Stimulated activated CD4-positive, alpha-beta T cell treated with anti-CD3 and anti-CD28 coated beads, Interleukin-12 subunit alpha, Interleukin-12 subunit beta, amount 100 ng/mL, for 24 hours (primary cell): ENCODE measurements at regions not wholly inside any gene's neighbourhood (a gene's known extent, or its start where the extent isn't known, plus 50 kb on each side); places are given as distances from the start of the nearest gene placed in this dataset.

Experiments used
- DNase-seq, 2 experiments: peaks; one replicate each; pipeline ENCODE4 v3.0.0-alpha.2; 2020; ENCODE audit warnings: low read depth in 2 of 2

DNA sequence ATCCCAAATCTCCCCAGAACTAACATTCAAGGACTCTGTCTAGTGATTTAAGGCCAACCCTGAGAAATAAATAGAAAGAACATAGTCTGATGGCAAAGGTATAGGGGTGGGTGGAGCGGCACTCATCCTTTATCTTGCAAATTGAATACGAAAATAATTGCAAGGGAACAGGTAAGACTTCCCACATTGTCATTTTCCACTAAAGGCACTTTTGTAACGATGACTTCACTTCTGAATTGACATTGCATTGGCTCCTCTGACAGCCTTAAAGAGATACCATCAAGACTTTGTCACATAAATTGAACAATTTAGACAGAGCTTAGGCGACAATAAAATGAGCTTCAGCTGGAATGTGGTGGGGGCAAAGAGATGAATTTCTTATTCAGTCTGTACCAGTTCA is 75.3 kb upstream of the PLCL2 start:
- no peak for DNase-seq

DNA sequence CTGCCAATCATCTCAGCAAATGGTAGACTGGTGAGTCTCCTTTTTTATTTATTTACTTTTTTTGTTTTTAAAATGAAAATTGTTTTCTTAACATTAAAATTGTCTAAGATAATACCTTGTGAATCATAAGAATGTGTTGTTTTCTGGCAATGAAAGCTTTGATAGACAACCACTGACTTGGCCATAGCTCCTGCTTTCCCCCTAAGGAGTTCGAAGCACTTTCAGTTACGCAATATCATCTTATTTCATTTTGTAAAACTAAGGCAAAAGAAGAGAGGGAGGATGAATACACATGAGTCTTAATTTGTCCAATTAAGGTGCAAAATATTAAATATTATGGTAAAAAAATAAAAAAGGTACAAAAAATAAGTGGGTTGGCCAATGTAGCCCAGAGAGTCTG is 74.8 kb upstream of the PLCL2 start:
- DNase-seq: no peak

- DNase-seq: no peak
Observed at GRCh38 chr3:16810593-16811367, 74.0 kb upstream of the PLCL2 start.

- no peak for DNase-seq
Observed at GRCh38 chr3:16811950-16812349, 72.8 kb upstream of the PLCL2 start.

DNA sequence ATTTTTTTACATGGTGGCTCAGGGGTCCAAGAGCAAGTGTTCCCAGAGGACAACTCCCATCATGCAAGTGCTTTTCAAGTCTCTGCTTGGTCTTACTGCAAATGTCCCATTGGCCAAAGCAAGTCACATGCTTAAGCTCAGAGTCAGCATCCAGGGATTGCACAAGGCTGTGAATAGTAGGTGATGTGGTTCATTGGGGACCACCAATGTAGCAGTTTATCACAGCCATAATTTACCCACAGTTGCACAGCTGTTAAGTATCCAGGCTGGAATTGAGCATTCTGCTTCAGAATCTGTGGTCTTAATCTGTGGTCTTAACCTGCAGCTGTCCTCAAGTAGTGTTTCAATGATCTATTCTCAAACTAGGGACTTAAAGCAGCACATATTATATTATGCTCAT is 71.4 kb upstream of the PLCL2 start:
- no peak for DNase-seq

DNA sequence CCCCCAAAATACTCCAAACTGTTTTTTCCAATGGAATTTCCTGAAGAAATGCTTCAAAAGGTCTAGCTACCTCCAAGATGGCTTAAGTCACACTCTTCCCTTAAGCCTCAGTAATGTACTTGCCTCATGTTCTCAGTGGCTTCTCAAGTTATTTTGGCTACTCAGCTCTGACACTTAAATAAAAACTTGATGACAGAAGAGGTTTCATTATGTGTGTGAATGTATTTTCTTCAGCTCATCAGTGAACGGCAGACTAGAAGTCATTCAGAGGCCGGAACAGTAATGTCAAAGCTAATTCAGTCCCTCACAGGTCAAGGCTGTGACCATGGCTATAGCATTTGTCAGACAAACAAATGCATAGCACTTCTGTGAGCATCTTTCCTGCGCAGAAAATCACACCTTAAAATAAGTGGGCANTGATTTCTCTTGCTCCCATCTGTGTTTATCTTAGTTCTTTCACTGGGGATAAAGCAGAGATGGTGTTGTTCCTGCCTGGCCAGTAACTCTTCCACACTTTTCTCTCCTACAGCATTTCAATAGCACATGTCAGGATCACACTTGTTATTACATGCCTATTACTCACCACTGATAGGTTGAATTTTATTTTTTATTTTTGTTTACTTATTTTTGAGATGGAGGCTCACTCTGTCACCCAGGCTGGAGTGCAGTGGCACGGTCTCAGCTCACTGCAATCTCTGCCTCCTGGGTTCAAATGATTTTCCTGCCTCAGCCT is 68.5 kb upstream of the PLCL2 start:
- no peak for DNase-seq

DNA sequence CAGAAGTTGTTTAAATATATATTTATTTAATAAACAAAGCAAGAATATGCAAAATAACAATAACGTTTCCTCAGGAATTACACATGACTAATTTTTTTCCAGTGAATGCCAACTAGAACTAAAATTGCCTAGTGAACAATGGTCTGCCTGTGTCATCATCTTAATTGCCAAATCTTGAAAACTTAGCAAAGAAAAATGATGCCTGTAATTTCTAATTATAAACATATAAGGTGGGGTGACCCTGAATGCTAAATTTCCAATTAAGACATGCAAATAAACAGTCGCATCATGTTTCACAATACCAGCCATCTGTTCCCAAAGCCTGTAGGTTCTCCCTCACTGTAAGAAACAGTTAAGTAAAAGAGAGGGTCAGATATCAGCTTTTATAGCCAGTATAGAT is 67.6 kb upstream of the PLCL2 start:
- DNase-seq: no peak

DNA sequence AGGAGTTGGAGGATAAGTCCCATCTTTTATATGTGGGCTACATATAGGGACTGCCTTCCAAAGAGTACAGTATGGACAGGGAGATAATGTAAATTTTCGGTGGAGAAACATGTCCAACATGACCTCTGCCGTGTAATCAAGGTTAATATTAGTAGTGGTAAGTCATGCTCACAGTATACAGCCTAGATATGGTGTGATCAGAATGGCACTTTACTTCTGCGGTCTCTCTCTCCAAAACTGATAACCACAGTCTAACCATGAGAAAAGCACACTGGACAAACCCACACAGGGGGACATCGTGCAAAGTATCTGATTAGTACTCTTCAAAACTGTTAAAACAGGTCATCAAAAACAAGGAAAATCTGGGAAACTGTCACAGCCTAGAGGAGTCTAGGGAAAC is 66.6 kb upstream of the PLCL2 start:
- DNase-seq: no peak

DNA sequence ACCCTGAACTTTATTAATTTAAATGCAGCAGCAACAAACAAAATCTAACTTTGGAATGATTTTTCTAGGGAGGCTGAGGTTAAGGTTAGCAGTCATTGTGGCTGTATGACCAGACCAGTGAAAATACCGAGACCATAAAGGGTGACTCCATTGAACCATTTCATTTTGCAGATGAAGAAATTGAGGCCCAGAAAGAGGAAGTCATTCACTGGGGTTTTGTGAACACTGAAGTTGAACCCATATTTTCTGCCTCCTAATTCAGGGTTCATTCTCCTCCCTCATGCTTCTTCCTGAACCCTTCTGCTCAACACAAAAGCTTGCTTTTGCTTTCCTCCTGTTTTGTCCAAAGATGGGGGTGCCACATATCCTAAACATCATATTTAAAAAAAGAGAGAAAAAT is 65.8 kb upstream of the PLCL2 start:
- DNase-seq: no peak

- DNase-seq: no peak
Observed at GRCh38 chr3:16820485-16820884, 64.3 kb upstream of the PLCL2 start.

GRCh38 chr3:16821053-16821452 is 63.7 kb upstream of the PLCL2 start:
- DNase-seq: no peak

- DNase-seq: no peak
Observed at GRCh38 chr3:16824081-16824696, 60.6 kb upstream of the PLCL2 start.

DNA sequence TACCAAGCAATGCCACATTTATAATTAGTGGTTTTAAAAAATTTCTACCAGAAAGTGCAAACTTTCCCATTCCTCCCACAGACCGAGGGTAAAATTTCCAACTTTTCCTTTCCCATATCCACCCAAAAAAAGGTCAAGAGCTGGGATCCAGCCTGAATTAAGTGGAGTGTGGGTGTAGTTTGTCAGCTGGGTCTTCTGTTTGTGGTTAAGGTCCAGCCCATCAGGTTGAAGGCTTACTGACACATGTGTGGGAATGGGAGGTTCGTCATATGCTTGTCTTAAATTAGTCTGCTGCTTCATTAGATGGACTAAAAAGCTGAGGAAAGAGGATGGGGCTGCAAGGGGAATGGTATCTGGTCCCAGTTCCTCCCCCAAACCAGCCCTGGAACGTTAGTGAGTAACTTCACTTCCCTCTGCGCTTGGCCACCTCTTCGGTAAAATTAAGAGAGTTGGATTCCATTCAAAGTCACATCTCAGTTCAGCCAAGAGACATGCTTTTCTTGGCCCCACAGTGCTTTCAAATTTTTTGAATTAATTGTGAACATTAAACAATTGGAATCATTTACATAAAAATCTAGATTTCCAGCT is 59.0 kb upstream of the PLCL2 start:
- DNase-seq: no peak

GRCh38 chr3:16828815-16829214 is 55.9 kb upstream of the PLCL2 start:
- no peak for DNase-seq

DNA sequence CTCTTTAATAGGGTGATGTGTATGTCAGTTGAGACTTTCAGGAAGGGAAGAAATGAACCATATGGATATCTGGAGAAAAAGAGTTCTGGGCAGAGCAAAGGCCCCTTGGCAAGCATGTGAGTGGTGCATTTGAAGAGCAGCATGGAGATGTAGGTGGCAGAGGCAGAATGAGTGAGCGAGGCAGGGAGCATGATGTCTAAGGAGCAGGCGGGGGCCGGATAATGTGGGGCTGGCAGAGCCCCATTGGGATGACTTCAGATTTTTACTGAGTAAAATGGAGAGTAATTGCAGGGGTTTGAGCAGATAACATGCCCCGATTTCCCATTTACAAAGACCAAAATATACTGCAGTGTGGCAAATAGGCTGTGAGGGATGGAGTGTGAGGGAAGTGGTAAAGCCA is 52.9 kb upstream of the PLCL2 start:
- no peak for DNase-seq

- no peak for DNase-seq
Observed at GRCh38 chr3:16834214-16834613, 50.5 kb upstream of the PLCL2 start.

DNA sequence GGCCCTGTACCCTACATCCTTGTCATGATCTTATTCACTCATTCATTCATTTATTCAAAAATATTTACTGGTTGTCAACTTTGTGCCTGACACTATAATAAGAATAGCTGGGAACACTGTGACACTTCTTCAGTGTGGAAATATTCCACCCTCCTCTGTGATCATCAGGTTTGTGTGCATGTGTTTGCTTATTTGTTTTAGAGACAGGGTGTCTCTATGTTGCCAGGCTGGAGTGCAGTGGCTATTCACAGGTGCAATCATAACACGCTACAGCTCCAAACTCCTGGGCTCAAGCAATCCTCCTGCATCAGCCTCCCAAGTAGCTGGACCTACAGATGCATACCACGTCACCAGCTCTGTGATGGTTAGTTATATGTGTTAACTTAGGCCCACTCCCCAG is 50.0 kb upstream of the PLCL2 start:
- DNase-seq: no peak
